ENCODE measurements at regions not wholly inside any gene's neighbourhood (a gene's known extent, or its start where the extent isn't known, plus 50 kb on each side); places are given as distances from the start of the nearest gene placed in this dataset.
"Not testable (repeated sequence)": the region's sequence is repeated elsewhere in the genome, so short reads cannot be mapped to it uniquely, and the experiment has no call there.

DNA sequence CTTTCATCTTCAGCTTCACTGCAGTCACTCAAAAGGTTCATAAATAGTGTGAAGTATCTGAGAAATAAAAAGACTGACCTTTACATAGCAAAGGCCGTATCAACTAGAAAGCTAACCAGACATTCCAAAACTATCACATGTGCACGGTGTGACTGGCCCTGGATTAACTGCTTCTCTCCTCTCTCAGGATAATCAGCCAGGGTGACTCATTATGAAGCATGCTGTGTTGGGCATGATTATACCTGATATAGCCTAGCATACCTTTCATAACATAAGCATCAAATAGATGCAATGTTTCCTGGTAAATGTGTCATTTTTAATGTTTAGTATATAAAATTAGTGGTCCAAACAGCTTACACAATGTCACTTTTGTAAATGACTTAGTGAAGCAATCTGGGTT is 63.2 kb upstream of the POTEB2 start:
- H3K9me3 ChIP-seq (ENCODE audit: control insufficient read depth, low read length); H3K4me3 ChIP-seq (ENCODE audit: low read length); H3K27me3 ChIP-seq (replicated peaks; ENCODE audit: control insufficient read depth, insufficient read depth, low read length); DNase-seq (ENCODE audit: low read depth); H3K36me3 ChIP-seq (ENCODE audit: control insufficient read depth, insufficient read depth, low read length, severe bottlenecking); H3K9ac ChIP-seq (ENCODE audit: low read length); H3K4me1 ChIP-seq (ENCODE audit: control insufficient read depth, insufficient read depth, low read length): not testable (repeated sequence)

All from adipocyte (in vitro differentiated cells).